ENCODE measurements at regions not wholly inside any gene's neighbourhood (a gene's known extent, or its start where the extent isn't known, plus 50 kb on each side); places are given as distances from the start of the nearest gene placed in this dataset.

GRCh38 chr2:34242763-34243123 lies 643.6 kb upstream of the FAM98A start:
- no TSS peak for BruUV-seq (replicated peaks)
- Histone ChIP-seq H3K4me1 (ENCODE audit: insufficient read depth, low read length, poor library complexity, severe bottlenecking) (no peaks in the 10 kb centered on the region), H4K20me1 (ENCODE audit: insufficient read depth, low read length) (no peaks in the 10 kb centered on the region), H3K9me3 (ENCODE audit: low read length) (no peaks in the 10 kb centered on the region), H3K4me3 (ENCODE audit: low read depth, low read length, poor library complexity, severe bottlenecking) (no peak overlapping the region), H3K79me2 (ENCODE audit: insufficient read depth, low read depth, low read length) (no peaks in the 10 kb centered on the region), H3K4me2 (ENCODE audit: low read length) (no peak overlapping the region), H2AFZ (ENCODE audit: low read length) (no peak overlapping the region), H3K36me3 (ENCODE audit: insufficient read depth, low read length) (no peaks in the 10 kb centered on the region), H3K9me2 (ENCODE audit: insufficient read depth, low read length) (no peaks in the 10 kb centered on the region), H3K27ac (ENCODE audit: low read depth, low read length, poor library complexity, severe bottlenecking) (no peak overlapping the region)
- CTCF ChIA-PET (ENCODE audit: unreplicated experiment) = no interaction called here
- intact Hi-C loops (cut with micrococcal nuclease; ENCODE audit: unreplicated experiment) = no loop called here
- POLR2A ChIA-PET = interaction anchor here (0.8 kb wide), 1 partner anchor 10 kb away, joined by 5 read pairs; no protein-coding TSS in a partner anchor
- TF ChIP-seq EZH2phosphoT487 (IDR thresholded peaks at IDR 0.05; ENCODE audit: borderline replicate concordance, low read depth, low read length) = no peak
- no peak for TF ChIP-seq CTCF (conservative IDR thresholded peaks at IDR 0.05; ENCODE audit: low read length)
- DNase-seq (ENCODE audit: low spot score) = no peak

GRCh38 chr2:34241905-34242762 lies 643.0 kb upstream of the FAM98A start:
- H3K79me2 ChIP-seq (ENCODE audit: insufficient read depth, low read depth, low read length) = no peaks in the 10 kb centered on the region
- H3K27ac ChIP-seq (ENCODE audit: low read depth, low read length, poor library complexity, severe bottlenecking) = no peak overlapping the region
- ChIA-PET CTCF (ENCODE audit: unreplicated experiment) (no interaction called here), POLR2A (no interaction called here)
- H3K4me3 ChIP-seq (ENCODE audit: low read depth, low read length, poor library complexity, severe bottlenecking) = no peak overlapping the region
- H3K9me3 ChIP-seq (ENCODE audit: low read length) = no peaks in the 10 kb centered on the region
- BruUV-seq (replicated peaks) = no TSS peak
- H3K9me2 ChIP-seq (ENCODE audit: insufficient read depth, low read length) = no peaks in the 10 kb centered on the region
- H4K20me1 ChIP-seq (ENCODE audit: insufficient read depth, low read length) = no peaks in the 10 kb centered on the region
- no peaks in the 10 kb centered on the region for H3K4me1 ChIP-seq (ENCODE audit: insufficient read depth, low read length, poor library complexity, severe bottlenecking)
- TF ChIP-seq EZH2phosphoT487 (IDR thresholded peaks at IDR 0.05; ENCODE audit: borderline replicate concordance, low read depth, low read length) (no peak), CTCF (conservative IDR thresholded peaks at IDR 0.05; ENCODE audit: low read length) (no peak)
- no peak for DNase-seq (ENCODE audit: low spot score)
- H2AFZ ChIP-seq (ENCODE audit: low read length) = no peak overlapping the region
- H3K4me2 ChIP-seq (ENCODE audit: low read length) = no peak overlapping the region
- intact Hi-C loops (cut with micrococcal nuclease; ENCODE audit: unreplicated experiment) = no loop called here
- no peaks in the 10 kb centered on the region for H3K36me3 ChIP-seq (ENCODE audit: insufficient read depth, low read length)

GRCh38 chr2:34239511-34239910 lies 640.4 kb upstream of the FAM98A start:
- Histone ChIP-seq H3K27ac (ENCODE audit: low read depth, low read length, poor library complexity, severe bottlenecking) (no peak overlapping the region), H3K4me2 (ENCODE audit: low read length) (no peak overlapping the region), H3K9me3 (ENCODE audit: low read length) (no peaks in the 10 kb centered on the region), H4K20me1 (ENCODE audit: insufficient read depth, low read length) (no peaks in the 10 kb centered on the region), H3K4me3 (ENCODE audit: low read depth, low read length, poor library complexity, severe bottlenecking) (no peak overlapping the region), H2AFZ (ENCODE audit: low read length) (no peak overlapping the region), H3K9me2 (ENCODE audit: insufficient read depth, low read length) (no peaks in the 10 kb centered on the region), H3K36me3 (ENCODE audit: insufficient read depth, low read length) (no peaks in the 10 kb centered on the region), H3K4me1 (ENCODE audit: insufficient read depth, low read length, poor library complexity, severe bottlenecking) (no peaks in the 10 kb centered on the region), H3K79me2 (ENCODE audit: insufficient read depth, low read depth, low read length) (no peaks in the 10 kb centered on the region)
- ChIA-PET CTCF (ENCODE audit: unreplicated experiment) (no interaction called here), POLR2A (no interaction called here)
- no TSS peak for BruUV-seq (replicated peaks)
- no peak for DNase-seq (ENCODE audit: low spot score)
- TF ChIP-seq CTCF (conservative IDR thresholded peaks at IDR 0.05; ENCODE audit: low read length) = no peak
- no peak for TF ChIP-seq EZH2phosphoT487 (IDR thresholded peaks at IDR 0.05; ENCODE audit: borderline replicate concordance, low read depth, low read length)
- intact Hi-C loops (cut with micrococcal nuclease; ENCODE audit: unreplicated experiment) = no loop called here

Data from OCI-LY7 (cell line).